ENCODE measurements at regions not wholly inside any gene's neighbourhood (a gene's known extent, or its start where the extent isn't known, plus 50 kb on each side); places are given as distances from the start of the nearest gene placed in this dataset.
"Not testable (repeated sequence)": the region's sequence is repeated elsewhere in the genome, so short reads cannot be mapped to it uniquely, and the experiment has no call there.

DNA sequence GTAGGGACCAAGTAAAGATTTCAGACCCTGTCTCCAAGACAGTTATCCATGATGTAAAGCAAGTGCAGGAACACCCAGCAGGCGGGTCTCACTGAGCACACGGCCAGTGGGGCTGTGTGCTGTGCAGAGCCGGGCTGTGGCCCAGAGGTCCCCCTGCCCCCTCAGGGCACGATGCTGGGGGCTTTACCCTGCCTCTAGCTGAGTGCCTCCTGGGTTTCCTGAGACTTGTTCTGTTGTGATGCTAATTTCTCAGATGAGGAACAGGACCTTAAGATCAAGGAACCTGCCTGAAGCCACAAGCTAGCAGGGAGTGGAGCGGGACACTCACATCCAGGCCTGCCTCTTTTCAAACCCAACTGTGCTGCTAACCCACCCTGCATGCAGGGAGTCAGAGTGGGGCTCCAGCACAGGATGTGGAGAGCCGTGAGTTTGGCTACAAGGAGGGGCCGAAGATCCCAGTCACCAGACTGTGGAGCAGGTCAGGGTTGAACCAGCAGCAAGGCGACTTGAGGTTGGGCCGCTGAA, 76.1 kb upstream of the LYZL2 start:
- Histone ChIP-seq H3K9ac (ENCODE audit: low read length in 3 of 3) (no peak overlapping the region), H3K36me3 (ENCODE audit: control insufficient read depth in 2 of 3, insufficient read depth in 3 of 3, low read length in 3 of 3) (no peaks in the 10 kb centered on the region), H3K27ac (ENCODE audit: low read depth in 2 of 2, low read length in 2 of 2) (no peak overlapping the region), H3K27me3 (ENCODE audit: control insufficient read depth, insufficient read depth, low read length) (no peaks in the 10 kb centered on the region), H3K4me3 (ENCODE audit: low read length in 3 of 3) (no peak overlapping the region), H3K4me1 (ENCODE audit: control insufficient read depth in 2 of 3, insufficient read depth in 2 of 3, low read depth in 1 of 3, low read length in 3 of 3) (peaks cover 0 to 3% (median 0%) of the 10 kb centered on the region in 3 donors), H3K9me3 (ENCODE audit: control insufficient read depth in 2 of 3, insufficient read depth in 1 of 3, low read length in 3 of 3) (no peaks in the 10 kb centered on the region)
- DNase-seq (no peak), FAIRE-seq (no peak)
- intact Hi-C loops (cut with DNase I): no loop called here
- TF ChIP-seq, protein P1, sequence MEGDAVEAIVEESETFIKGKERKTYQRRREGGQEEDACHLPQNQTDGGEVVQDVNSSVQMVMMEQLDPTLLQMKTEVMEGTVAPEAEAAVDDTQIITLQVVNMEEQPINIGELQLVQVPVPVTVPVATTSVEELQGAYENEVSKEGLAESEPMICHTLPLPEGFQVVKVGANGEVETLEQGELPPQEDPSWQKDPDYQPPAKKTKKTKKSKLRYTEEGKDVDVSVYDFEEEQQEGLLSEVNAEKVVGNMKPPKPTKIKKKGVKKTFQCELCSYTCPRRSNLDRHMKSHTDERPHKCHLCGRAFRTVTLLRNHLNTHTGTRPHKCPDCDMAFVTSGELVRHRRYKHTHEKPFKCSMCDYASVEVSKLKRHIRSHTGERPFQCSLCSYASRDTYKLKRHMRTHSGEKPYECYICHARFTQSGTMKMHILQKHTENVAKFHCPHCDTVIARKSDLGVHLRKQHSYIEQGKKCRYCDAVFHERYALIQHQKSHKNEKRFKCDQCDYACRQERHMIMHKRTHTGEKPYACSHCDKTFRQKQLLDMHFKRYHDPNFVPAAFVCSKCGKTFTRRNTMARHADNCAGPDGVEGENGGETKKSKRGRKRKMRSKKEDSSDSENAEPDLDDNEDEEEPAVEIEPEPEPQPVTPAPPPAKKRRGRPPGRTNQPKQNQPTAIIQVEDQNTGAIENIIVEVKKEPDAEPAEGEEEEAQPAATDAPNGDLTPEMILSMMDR (IDR thresholded peaks at IDR 0.05; ENCODE audit: borderline replicate concordance, extremely low read depth, insufficient read depth): no peak

DNA sequence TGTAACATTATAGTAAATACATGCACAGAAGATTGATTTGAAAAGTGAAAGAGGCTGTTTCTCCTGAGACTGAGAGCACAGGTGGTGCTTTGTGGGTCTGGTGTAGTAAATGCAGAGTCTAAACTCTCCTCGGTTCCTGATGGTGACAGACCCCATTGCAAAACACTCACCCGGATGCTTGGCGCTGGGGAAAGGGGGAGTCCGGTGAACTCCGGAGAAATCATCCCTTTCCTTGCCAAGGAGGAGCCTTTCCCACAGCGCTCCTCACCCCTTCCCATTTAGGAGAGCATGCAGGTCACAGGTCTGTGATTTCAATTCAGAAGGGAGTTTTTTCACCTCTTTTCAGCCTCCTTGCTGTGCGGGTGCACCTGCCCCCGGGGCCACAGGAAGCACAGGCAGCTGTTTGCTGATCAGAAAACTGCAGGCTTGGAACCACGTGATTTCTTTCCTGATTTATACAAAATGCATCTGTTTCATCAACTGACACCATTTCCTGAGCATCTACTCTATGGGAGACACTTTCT, 75.6 kb upstream of the LYZL2 start:
- Histone ChIP-seq H3K27ac (ENCODE audit: low read depth in 2 of 2, low read length in 2 of 2) (no peak overlapping the region), H3K36me3 (ENCODE audit: control insufficient read depth in 2 of 3, insufficient read depth in 3 of 3, low read length in 3 of 3) (no peaks in the 10 kb centered on the region), H3K27me3 (ENCODE audit: control insufficient read depth, insufficient read depth, low read length) (no peaks in the 10 kb centered on the region), H3K4me3 (ENCODE audit: low read length in 3 of 3) (peak overlapping the region in 1 of 3 donors; percentile 42), H3K4me1 (ENCODE audit: control insufficient read depth in 2 of 3, insufficient read depth in 2 of 3, low read depth in 1 of 3, low read length in 3 of 3) (peaks cover 0 to 3% (median 0%) of the 10 kb centered on the region in 3 donors), H3K9ac (ENCODE audit: low read length in 3 of 3) (no peak overlapping the region), H3K9me3 (ENCODE audit: control insufficient read depth in 2 of 3, insufficient read depth in 1 of 3, low read length in 3 of 3) (no peaks in the 10 kb centered on the region)
- TF ChIP-seq, protein P1 (IDR thresholded peaks at IDR 0.05; ENCODE audit: borderline replicate concordance, extremely low read depth, insufficient read depth): no peak
- FAIRE-seq (no peak), DNase-seq (peak in 3 of 5 donors; percentile 27 to 49 (median 32))
- intact Hi-C loops (cut with DNase I): no loop called here

DNA sequence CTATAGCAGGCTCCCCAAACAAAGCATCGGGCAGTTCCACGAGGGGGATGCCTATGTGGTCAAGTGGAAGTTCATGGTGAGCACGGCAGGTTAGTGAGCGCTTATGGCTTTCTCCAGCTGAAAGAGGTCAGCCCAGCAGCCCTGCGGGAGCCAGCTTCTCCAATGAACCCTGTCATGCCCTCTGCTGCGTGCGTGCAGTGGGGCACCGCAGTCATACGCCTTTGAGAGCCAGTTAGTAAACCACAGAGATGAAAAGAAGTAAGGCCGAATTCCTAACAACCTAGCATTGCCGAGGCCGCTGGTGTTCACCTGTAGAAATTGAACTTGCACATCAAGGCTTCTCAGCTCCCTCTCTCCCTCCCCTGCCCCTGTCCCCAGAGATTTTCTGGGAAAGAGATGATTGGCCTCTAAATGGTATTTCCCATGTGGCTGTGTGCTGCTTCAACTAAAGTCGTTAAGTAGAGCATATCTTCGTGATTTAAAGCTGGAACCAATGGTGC, 75.1 kb upstream of the LYZL2 start:
- H3K4me3 ChIP-seq (ENCODE audit: low read length in 3 of 3): peak overlapping the region in 1 of 3 donors; percentile 42
- DNase-seq: peak in 2 of 5 donors; percentile 20 to 62
- FAIRE-seq; H3K9me3 ChIP-seq (ENCODE audit: control insufficient read depth in 2 of 3, insufficient read depth in 1 of 3, low read length in 3 of 3); H3K36me3 ChIP-seq (ENCODE audit: control insufficient read depth in 2 of 3, insufficient read depth in 3 of 3, low read length in 3 of 3); H3K9ac ChIP-seq (ENCODE audit: low read length in 3 of 3); H3K27ac ChIP-seq (ENCODE audit: low read depth in 2 of 2, low read length in 2 of 2); H3K4me1 ChIP-seq (ENCODE audit: control insufficient read depth in 2 of 3, insufficient read depth in 2 of 3, low read depth in 1 of 3, low read length in 3 of 3); intact Hi-C loops (cut with DNase I); H3K27me3 ChIP-seq (ENCODE audit: control insufficient read depth, insufficient read depth, low read length): not testable (repeated sequence)

DNA sequence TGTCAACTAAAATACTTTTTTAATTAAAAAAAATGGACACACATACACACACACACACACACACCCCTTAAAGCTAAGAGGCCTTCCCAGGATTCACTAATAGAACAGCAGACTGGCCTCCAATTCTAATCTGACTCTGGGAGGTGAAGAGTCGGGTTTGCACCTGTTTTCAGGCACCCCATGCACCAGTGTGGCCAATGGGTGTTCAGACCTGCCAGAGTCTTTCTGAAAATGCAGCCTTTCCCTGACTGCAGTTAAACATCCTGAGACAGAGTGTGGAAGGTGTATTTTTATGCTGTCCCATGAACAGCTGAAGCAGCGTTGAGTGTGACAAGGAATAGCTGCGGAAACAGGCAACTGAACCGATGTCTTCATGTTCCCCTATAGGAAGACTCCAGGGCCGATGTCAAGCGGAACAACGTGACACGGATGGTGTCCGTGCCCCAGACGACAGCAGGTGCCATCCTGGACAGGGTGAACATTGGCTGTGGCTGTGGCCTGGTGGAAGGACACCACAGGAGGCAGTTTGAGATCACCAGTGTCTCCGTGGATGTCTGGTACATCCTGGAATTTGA, 74.6 kb upstream of the LYZL2 start:
- H3K9me3 ChIP-seq (ENCODE audit: control insufficient read depth in 2 of 3, insufficient read depth in 1 of 3, low read length in 3 of 3): no peaks in the 10 kb centered on the region
- DNase-seq (no peak), FAIRE-seq (no peak)
- H3K27me3 ChIP-seq (ENCODE audit: control insufficient read depth, insufficient read depth, low read length): no peaks in the 10 kb centered on the region
- no peaks in the 10 kb centered on the region for H3K36me3 ChIP-seq (ENCODE audit: control insufficient read depth in 2 of 3, insufficient read depth in 3 of 3, low read length in 3 of 3)
- intact Hi-C loops (cut with DNase I): no loop called here
- H3K27ac ChIP-seq (ENCODE audit: low read depth in 2 of 2, low read length in 2 of 2): no peak overlapping the region
- TF ChIP-seq, protein P1 (IDR thresholded peaks at IDR 0.05; ENCODE audit: borderline replicate concordance, extremely low read depth, insufficient read depth): no peak
- H3K4me1 ChIP-seq (ENCODE audit: control insufficient read depth in 2 of 3, insufficient read depth in 2 of 3, low read depth in 1 of 3, low read length in 3 of 3): peaks cover 0 to 3% (median 0%) of the 10 kb centered on the region in 3 donors
- H3K9ac ChIP-seq (ENCODE audit: low read length in 3 of 3): no peak overlapping the region
- H3K4me3 ChIP-seq (ENCODE audit: low read length in 3 of 3): no peak overlapping the region

DNA sequence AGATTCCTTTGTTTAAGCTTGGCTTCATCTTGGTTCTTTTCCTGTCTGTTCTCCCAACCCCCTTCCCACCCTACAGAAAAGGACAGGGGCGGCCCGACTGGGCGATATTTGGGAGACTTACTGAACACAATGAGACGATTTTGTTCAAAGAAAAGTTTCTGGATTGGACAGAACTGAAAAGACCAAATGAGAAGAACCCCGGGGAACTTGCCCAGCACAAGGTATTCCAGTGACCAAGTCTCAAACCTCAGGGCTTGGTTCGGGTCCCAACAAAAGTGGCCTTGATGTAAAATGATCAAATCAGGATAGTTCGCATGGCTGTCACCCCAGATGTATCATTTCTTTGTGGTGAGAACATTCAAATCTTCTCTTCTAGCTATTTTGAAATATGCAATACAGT, 73.9 kb upstream of the LYZL2 start:
- FAIRE-seq; H3K4me1 ChIP-seq (ENCODE audit: control insufficient read depth in 2 of 3, insufficient read depth in 2 of 3, low read depth in 1 of 3, low read length in 3 of 3); intact Hi-C loops (cut with DNase I); H3K27me3 ChIP-seq (ENCODE audit: control insufficient read depth, insufficient read depth, low read length); DNase-seq; H3K9ac ChIP-seq (ENCODE audit: low read length in 3 of 3); H3K9me3 ChIP-seq (ENCODE audit: control insufficient read depth in 2 of 3, insufficient read depth in 1 of 3, low read length in 3 of 3); H3K27ac ChIP-seq (ENCODE audit: low read depth in 2 of 2, low read length in 2 of 2); H3K36me3 ChIP-seq (ENCODE audit: control insufficient read depth in 2 of 3, insufficient read depth in 3 of 3, low read length in 3 of 3); H3K4me3 ChIP-seq (ENCODE audit: low read length in 3 of 3): not testable (repeated sequence)

All from kidney (tissue), 13 donors.